ENCODE measurements at regions not wholly inside any gene's neighbourhood (a gene's known extent, or its start where the extent isn't known, plus 50 kb on each side); places are given as distances from the start of the nearest gene placed in this dataset.
"Not testable (repeated sequence)": the region's sequence is repeated elsewhere in the genome, so short reads cannot be mapped to it uniquely, and the experiment has no call there.

GRCh38 chr5:25295067-25295466 lies 650.3 kb upstream of the CDH10 start:
- ChIA-PET POLR2A (no interaction called here), CTCF (interaction anchor here (0.7 kb wide), 1 partner anchor 280 kb away, joined by 3 read pairs; no protein-coding TSS in a partner anchor)
- no peak for TF ChIP-seq SP1 (IDR thresholded peaks at IDR 0.05)
- DNase-seq (ENCODE audit: extremely low spot score): no peak

GRCh38 chr5:25289766-25290165 lies 645.0 kb upstream of the CDH10 start:
- CTCF ChIA-PET: not testable (repeated sequence)

GRCh38 chr5:25286319-25286718 lies 641.5 kb upstream of the CDH10 start:
- POLR2A ChIA-PET: no interaction called here
- DNase-seq (ENCODE audit: extremely low spot score): no peak
- CTCF ChIA-PET: no interaction called here
- TF ChIP-seq ELF4 (IDR thresholded peaks at IDR 0.05) (no peak), NFRKB (IDR thresholded peaks at IDR 0.05) (no peak), L3MBTL2 (conservative IDR thresholded peaks at IDR 0.05) (no peak), ARNT (IDR thresholded peaks at IDR 0.05) (no peak), FOXA1 (IDR thresholded peaks at IDR 0.05) (no peak), BHLHE40 (IDR thresholded peaks at IDR 0.05; ENCODE audit: borderline replicate concordance) (no peak), HDGF (IDR thresholded peaks at IDR 0.05; ENCODE audit: borderline replicate concordance) (no peak), FOXM1 (IDR thresholded peaks at IDR 0.05; ENCODE audit: borderline replicate concordance) (no peak), LEF1 (IDR thresholded peaks at IDR 0.05; ENCODE audit: borderline replicate concordance) (no peak), FOXK2 (IDR thresholded peaks at IDR 0.05) (no peak), CTBP1 (IDR thresholded peaks at IDR 0.05; ENCODE audit: borderline replicate concordance) (no peak), ZNF384 (IDR thresholded peaks at IDR 0.05) (no peak), TARDBP (IDR thresholded peaks at IDR 0.05) (no peak), SUZ12 (IDR thresholded peaks at IDR 0.05) (no peak), PKNOX1 (IDR thresholded peaks at IDR 0.05) (no peak), SP1 (IDR thresholded peaks at IDR 0.05) (no peak)

More at GRCh38 chr5:25289766-25290165, 645.0 kb upstream of the CDH10 start:
- POLR2A ChIA-PET; DNase-seq (ENCODE audit: extremely low spot score): not testable (repeated sequence)

- ChIA-PET POLR2A (no interaction called here), CTCF (no interaction called here)
- DNase-seq (ENCODE audit: extremely low spot score): no peak
- TF ChIP-seq CTBP1 (IDR thresholded peaks at IDR 0.05; ENCODE audit: borderline replicate concordance): no peak
- TF ChIP-seq FOXK2 (IDR thresholded peaks at IDR 0.05): no peak
- no peak for TF ChIP-seq L3MBTL2 (conservative IDR thresholded peaks at IDR 0.05)
Measured at GRCh38 chr5:25285136-25285535, 640.4 kb upstream of the CDH10 start.

- DNase-seq (ENCODE audit: extremely low spot score); POLR2A ChIA-PET; CTCF ChIA-PET: not testable (repeated sequence)
Measured at GRCh38 chr5:25263507-25263906, 618.7 kb upstream of the CDH10 start.

GRCh38 chr5:25262221-25262620 lies 617.4 kb upstream of the CDH10 start:
- TF ChIP-seq LEF1 (IDR thresholded peaks at IDR 0.05; ENCODE audit: borderline replicate concordance) (no peak), FOXA1 (IDR thresholded peaks at IDR 0.05) (no peak), SUZ12 (IDR thresholded peaks at IDR 0.05) (no peak), NFRKB (IDR thresholded peaks at IDR 0.05) (no peak), FOXM1 (IDR thresholded peaks at IDR 0.05; ENCODE audit: borderline replicate concordance) (no peak), BHLHE40 (IDR thresholded peaks at IDR 0.05; ENCODE audit: borderline replicate concordance) (no peak), FOXK2 (IDR thresholded peaks at IDR 0.05) (no peak), ELF4 (IDR thresholded peaks at IDR 0.05) (no peak), L3MBTL2 (conservative IDR thresholded peaks at IDR 0.05) (no peak), CTBP1 (IDR thresholded peaks at IDR 0.05; ENCODE audit: borderline replicate concordance) (no peak), ZNF384 (IDR thresholded peaks at IDR 0.05) (no peak), PKNOX1 (IDR thresholded peaks at IDR 0.05) (no peak), HDGF (IDR thresholded peaks at IDR 0.05; ENCODE audit: borderline replicate concordance) (no peak), ARNT (IDR thresholded peaks at IDR 0.05) (no peak), SP1 (IDR thresholded peaks at IDR 0.05) (no peak), TARDBP (IDR thresholded peaks at IDR 0.05) (no peak)
- POLR2A ChIA-PET: no interaction called here

GRCh38 chr5:25255128-25255527 lies 610.4 kb upstream of the CDH10 start:
- TF ChIP-seq FOXM1 (IDR thresholded peaks at IDR 0.05; ENCODE audit: borderline replicate concordance): no peak
- no peak for TF ChIP-seq PKNOX1 (IDR thresholded peaks at IDR 0.05)
- no peak for TF ChIP-seq TARDBP (IDR thresholded peaks at IDR 0.05)
- no peak for TF ChIP-seq SP1 (IDR thresholded peaks at IDR 0.05)
- TF ChIP-seq CTBP1 (IDR thresholded peaks at IDR 0.05; ENCODE audit: borderline replicate concordance): no peak
- CTCF ChIA-PET: no interaction called here
- no peak for DNase-seq (ENCODE audit: extremely low spot score)
- POLR2A ChIA-PET: no interaction called here

More at GRCh38 chr5:25262221-25262620, 617.4 kb upstream of the CDH10 start:
- DNase-seq (ENCODE audit: extremely low spot score): no peak
- CTCF ChIA-PET: no interaction called here

GRCh38 chr5:25241981-25242380 lies 597.2 kb upstream of the CDH10 start:
- POLR2A ChIA-PET: no interaction called here
- CTCF ChIA-PET: no interaction called here
- no peak for DNase-seq (ENCODE audit: extremely low spot score)
- TF ChIP-seq FOXA1 (IDR thresholded peaks at IDR 0.05) (no peak), NFRKB (IDR thresholded peaks at IDR 0.05) (no peak), ZNF384 (IDR thresholded peaks at IDR 0.05) (no peak), ELF4 (IDR thresholded peaks at IDR 0.05) (no peak), ARNT (IDR thresholded peaks at IDR 0.05) (no peak), HDGF (IDR thresholded peaks at IDR 0.05; ENCODE audit: borderline replicate concordance) (no peak), FOXM1 (IDR thresholded peaks at IDR 0.05; ENCODE audit: borderline replicate concordance) (no peak)

- POLR2A ChIA-PET; DNase-seq (ENCODE audit: extremely low spot score); CTCF ChIA-PET: not testable (repeated sequence)
Measured at GRCh38 chr5:25238720-25239119, 593.9 kb upstream of the CDH10 start.
